Activated naive CD8-positive, alpha-beta T cell (primary cell): ENCODE measurements at regions not wholly inside any gene's neighbourhood (a gene's known extent, or its start where the extent isn't known, plus 50 kb on each side); places are given as distances from the start of the nearest gene placed in this dataset.
"Not testable (repeated sequence)": the region's sequence is repeated elsewhere in the genome, so short reads cannot be mapped to it uniquely, and the experiment has no call there.

ENCODE experiments used
- H3K27ac Mint-ChIP-seq: one replicate; pipeline ENCODE4 v1.8.0; 2021; ENCODE audit warnings: mixed read lengths
- H3K27me3 Mint-ChIP-seq: one replicate; pipeline ENCODE4 v1.8.0; 2021; ENCODE audit warnings: mixed read lengths
- H3K36me3 Mint-ChIP-seq: one replicate; pipeline ENCODE4 v1.8.0; 2021; ENCODE audit warnings: mixed read lengths
- H3K4me1 Mint-ChIP-seq: one replicate; pipeline ENCODE4 v1.8.0; 2021; ENCODE audit warnings: low read depth, mixed read lengths
- H3K4me3 Mint-ChIP-seq: one replicate; pipeline ENCODE4 v1.8.0; 2021; ENCODE audit warnings: mild to moderate bottlenecking, mixed read lengths
- H3K9me3 Mint-ChIP-seq: one replicate; pipeline ENCODE4 v1.8.0; 2021; ENCODE audit warnings: low read depth, mixed read lengths

DNA sequence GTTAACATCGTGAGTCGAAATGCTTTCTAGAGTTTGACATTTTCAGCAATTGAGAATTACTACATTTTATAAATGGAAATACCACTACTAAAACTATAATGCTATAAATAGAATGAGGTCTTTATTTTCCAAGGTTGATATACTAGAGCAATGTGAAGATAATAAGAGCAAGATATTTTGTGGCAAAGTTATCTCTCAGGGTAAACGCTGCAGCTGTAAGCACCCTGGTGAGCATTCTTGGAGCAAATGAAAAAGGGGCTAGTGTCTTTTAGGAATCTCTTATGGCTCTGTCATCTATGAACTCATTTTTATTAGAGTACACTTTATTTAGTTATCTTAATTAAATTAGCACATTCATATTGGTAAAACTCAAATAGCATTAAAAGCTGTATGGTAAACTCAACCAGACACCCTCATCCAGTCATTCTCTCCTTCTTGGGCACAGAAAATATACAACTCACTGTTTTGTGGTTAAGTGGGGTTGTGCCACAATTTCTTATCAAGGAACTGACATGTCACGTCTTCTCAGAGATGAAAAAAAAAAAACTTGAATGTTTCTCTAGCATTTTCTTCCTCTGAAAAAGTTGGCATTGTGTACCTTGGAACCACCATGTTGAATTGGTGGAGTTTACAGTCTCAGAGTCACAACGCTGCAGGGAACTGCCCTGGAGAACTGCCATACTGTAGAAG, 289.5 kb upstream of the PFKP start:
- no peak overlapping the region for H3K4me3 Mint-ChIP-seq
- peaks cover 9% of the 10 kb centered on the region for H3K27me3 Mint-ChIP-seq
- no peaks in the 10 kb centered on the region for H3K4me1 Mint-ChIP-seq
- no peaks in the 10 kb centered on the region for H3K36me3 Mint-ChIP-seq
- no peak overlapping the region for H3K27ac Mint-ChIP-seq
- peaks cover 5% of the 10 kb centered on the region for H3K9me3 Mint-ChIP-seq

DNA sequence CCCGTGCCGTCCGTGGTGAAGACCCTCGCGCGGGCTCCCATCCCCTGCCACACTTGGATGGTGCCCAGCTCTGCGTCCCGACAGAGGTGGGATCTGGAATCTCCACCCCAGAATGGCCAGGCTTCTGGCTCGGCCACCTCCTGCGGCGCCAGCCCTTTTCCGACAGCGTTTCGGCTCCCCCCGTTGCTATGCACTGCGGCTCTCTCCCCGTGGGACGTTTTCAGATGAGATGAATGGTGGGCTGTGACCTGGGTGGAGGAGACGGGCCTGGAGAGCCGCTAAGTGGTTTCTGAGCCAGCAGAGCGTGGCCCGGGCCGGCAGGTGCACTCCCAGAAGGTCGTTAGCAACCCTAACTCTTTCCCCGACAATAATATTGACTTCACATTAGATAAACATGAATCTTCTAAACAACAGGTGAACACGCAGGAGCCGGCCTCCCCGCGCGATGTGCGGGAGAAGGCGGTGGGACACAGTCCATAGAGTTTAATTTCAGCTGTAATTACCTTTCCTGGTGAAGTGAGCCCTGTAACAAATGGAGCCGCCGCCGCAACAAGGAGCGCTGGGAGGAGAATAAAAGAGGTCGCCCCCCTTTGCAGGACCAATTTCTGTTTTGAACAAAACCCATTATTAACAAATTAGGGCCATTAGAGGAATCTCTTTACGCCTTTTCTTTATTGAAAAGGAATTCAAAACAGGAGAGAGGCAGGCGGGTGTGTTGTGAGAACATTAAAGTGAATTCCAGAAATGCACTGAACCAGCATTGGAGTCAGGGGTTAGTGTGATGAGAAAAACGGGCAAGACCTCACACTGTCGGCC, 294.3 kb upstream of the PFKP start:
- H3K4me3 Mint-ChIP-seq: no peak overlapping the region
- no peaks in the 10 kb centered on the region for H3K9me3 Mint-ChIP-seq
- peaks cover 3% of the 10 kb centered on the region for H3K27me3 Mint-ChIP-seq
- H3K27ac Mint-ChIP-seq: no peak overlapping the region
- no peaks in the 10 kb centered on the region for H3K4me1 Mint-ChIP-seq
- no peaks in the 10 kb centered on the region for H3K36me3 Mint-ChIP-seq

DNA sequence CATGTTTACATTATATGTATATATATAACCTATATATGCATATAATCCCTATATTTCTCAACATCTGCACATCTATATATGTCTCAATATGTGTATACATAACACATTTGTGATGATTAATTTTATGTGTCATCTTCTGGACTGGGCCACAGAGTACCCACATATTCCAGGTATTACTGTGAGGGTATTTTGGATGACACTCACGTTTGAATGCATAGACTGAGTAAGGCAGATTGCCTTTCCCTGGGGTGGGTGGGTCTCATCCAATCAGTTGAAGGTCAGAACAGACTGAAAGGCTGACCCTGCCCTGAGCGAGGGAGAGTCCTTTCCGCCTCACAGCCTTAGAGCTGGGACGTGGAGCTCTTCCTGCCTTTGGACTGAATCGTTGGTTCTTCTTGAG, 295.2 kb upstream of the PFKP start:
- Mint-ChIP-seq H3K4me1 (no peaks in the 10 kb centered on the region), H3K27me3 (peaks cover 3% of the 10 kb centered on the region), H3K9me3 (no peaks in the 10 kb centered on the region), H3K36me3 (no peaks in the 10 kb centered on the region), H3K4me3 (no peak overlapping the region), H3K27ac (no peak overlapping the region)

DNA sequence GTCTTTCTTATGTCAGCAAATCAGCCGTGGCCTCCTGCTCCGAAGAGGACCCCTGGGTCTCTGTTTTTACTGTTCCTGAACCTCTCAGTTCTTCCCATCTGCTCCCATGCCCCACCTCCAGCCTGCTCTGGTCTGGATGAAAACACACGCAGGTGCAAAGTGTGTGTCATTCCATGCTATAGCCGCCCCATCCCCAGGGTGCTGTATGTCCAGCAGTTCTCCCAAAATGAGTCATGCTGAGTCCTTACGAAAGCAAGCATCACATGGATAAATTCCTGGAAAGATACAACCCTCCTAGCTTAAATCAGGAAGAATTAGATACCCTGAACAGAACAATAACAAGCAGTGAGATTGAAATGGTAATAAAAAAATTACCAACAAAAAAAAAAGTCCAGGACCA, 300.1 kb upstream of the PFKP start:
- not testable (repeated sequence) for H3K4me1 Mint-ChIP-seq, H3K9me3 Mint-ChIP-seq, H3K4me3 Mint-ChIP-seq, H3K36me3 Mint-ChIP-seq, H3K27me3 Mint-ChIP-seq, H3K27ac Mint-ChIP-seq

DNA sequence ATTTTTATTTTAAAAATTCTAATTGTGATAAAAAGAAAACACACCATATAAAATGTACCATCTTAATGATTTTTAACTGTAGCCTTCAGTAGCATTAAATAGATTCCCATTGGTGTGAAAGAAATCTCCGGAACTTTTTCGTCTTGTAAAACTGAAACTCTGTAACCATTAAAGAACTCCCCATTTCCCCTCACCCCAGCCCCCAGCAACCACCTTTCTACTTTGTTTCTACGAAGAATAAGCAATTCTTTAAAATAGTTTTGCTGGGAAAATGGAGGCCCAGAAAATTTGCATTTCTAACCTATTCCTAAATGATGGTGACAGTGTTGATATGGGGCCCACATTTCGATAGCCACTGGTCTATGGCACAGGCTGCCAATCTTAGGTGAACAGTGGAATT, 305.4 kb upstream of the PFKP start:
- H3K4me1 Mint-ChIP-seq: no peaks in the 10 kb centered on the region
- no peaks in the 10 kb centered on the region for H3K36me3 Mint-ChIP-seq
- H3K4me3 Mint-ChIP-seq: no peak overlapping the region
- H3K9me3 Mint-ChIP-seq: no peaks in the 10 kb centered on the region
- H3K27ac Mint-ChIP-seq: no peak overlapping the region
- peaks cover 17% of the 10 kb centered on the region for H3K27me3 Mint-ChIP-seq

DNA sequence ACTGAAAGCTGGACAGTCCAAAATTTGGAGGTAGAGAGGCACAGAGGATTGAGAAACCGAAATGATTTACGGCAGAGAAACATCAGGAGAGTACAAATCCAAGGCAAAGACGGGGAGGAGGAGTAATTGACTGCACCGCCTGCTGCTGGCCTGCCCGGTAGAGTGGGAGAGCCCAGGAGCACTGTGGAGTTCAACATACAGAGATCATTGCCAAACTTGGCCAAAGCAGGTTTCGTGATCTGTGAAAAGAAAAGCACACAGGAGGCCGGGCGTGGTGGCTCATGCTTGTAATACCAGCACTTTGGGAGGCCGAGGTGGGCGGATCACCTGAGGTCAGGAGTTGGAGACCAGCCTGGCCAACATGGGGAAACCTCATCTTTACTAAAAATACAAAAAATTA, 306.0 kb upstream of the PFKP start:
- H3K9me3 Mint-ChIP-seq: no peaks in the 10 kb centered on the region
- no peaks in the 10 kb centered on the region for H3K4me1 Mint-ChIP-seq
- H3K27me3 Mint-ChIP-seq: peaks cover 17% of the 10 kb centered on the region
- H3K36me3 Mint-ChIP-seq: no peaks in the 10 kb centered on the region
- H3K4me3 Mint-ChIP-seq: no peak overlapping the region
- H3K27ac Mint-ChIP-seq: no peak overlapping the region

DNA sequence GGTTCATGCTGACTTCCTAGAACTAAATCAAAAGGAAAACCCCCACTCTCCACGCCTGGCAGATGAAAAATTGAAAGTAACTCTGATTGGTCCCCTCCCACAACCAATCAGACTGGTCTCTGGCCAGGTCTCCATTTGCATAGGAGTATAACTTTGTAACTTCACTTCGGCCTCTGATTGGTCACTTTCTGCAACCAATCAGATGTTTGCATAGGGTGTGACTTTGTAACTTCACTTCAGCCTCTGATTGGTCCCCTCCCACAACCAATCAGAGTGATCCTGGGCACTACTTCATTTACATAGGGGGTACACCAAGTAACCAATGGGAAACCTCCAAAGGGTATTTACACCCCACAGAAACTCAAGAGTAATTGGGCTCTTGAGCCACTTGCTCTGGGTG, 306.6 kb upstream of the PFKP start:
- Mint-ChIP-seq H3K27me3 (peaks cover 17% of the 10 kb centered on the region), H3K36me3 (no peaks in the 10 kb centered on the region), H3K4me1 (no peaks in the 10 kb centered on the region), H3K9me3 (no peaks in the 10 kb centered on the region), H3K4me3 (no peak overlapping the region), H3K27ac (no peak overlapping the region)

DNA sequence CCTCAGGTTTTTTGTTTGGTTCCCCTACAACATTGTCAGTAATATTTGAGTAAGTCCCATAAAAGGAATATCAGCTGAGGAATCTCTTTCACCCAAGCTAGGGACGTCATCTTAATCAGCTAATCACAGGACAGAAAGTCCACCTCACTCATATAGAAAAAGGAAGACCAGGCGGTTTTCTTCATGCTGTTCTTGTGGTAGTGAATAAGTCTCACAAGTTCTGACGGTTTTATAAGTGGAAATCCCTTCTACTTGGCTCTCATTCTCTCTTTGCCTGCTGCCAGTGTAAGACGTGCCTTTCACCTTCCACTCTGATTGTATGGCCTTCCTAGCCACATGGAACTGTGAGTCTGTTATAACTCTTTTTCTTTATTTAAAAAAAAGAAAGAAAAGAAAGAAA, 308.1 kb upstream of the PFKP start:
- Mint-ChIP-seq H3K27me3 (peaks cover 17% of the 10 kb centered on the region), H3K9me3 (no peaks in the 10 kb centered on the region), H3K27ac (no peak overlapping the region), H3K36me3 (no peaks in the 10 kb centered on the region), H3K4me3 (no peak overlapping the region), H3K4me1 (no peaks in the 10 kb centered on the region)

DNA sequence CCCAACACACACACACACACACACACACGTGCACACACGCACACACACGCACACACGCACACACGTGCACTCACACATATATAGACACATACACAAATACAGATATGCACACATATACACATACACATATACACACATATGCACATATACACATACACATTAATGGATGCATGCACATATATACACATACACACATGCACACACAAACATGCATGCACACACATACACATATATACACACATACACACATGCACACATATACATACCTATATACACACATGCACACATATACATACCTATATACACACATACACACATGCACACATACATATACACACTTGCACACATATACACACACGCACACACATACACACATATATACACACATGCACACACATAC, 312.4 kb upstream of the PFKP start:
- peaks cover 10% of the 10 kb centered on the region for H3K27me3 Mint-ChIP-seq
- no peak overlapping the region for H3K27ac Mint-ChIP-seq
- no peak overlapping the region for H3K4me3 Mint-ChIP-seq
- H3K4me1 Mint-ChIP-seq: no peaks in the 10 kb centered on the region
- no peaks in the 10 kb centered on the region for H3K9me3 Mint-ChIP-seq
- no peaks in the 10 kb centered on the region for H3K36me3 Mint-ChIP-seq

DNA sequence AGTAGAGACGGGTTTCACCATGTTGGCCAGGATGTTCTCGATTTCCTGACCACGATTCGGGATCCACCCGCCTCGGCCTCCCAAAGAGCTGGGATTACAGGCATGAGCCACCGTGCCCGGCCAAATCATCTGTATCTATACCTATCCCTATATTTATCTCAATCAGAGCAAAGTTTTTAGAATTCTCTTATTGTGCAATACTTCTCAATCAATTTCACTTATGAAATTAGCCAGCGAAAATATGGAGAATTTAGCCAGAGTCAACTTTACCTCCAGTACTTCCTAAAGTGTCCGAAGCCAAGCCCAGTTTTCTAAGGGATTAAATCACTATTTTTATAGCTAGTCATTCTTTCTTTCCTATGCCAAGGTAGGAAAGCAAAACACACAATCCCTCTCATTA, 319.1 kb upstream of the PFKP start:
- Mint-ChIP-seq H3K27me3 (peaks cover 17% of the 10 kb centered on the region), H3K27ac (no peak overlapping the region), H3K36me3 (no peaks in the 10 kb centered on the region)

DNA sequence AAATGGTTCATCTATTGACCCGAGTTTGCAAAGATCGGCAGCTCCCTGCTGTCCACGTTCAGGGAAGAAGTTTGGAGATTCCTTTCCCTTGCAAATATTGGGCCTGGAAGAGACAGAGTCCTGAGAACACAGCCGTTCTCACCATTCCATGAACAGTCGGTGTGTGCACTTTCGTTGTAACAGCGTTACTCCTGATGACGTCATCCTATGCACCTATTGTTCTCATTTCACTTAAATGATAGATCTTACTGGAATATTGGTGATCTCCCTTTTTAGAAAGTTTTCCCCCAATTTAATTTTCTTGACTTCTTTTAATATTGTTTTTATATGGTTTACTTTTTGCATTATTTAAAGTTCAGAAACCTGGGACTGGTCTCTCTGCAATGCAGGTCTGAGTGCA, 320.7 kb upstream of the PFKP start:
- Mint-ChIP-seq H3K4me3 (no peak overlapping the region), H3K36me3 (no peaks in the 10 kb centered on the region), H3K27me3 (peaks cover 15% of the 10 kb centered on the region), H3K4me1 (no peaks in the 10 kb centered on the region), H3K27ac (no peak overlapping the region), H3K9me3 (no peaks in the 10 kb centered on the region)

More for the DNA sequence above, 319.1 kb upstream of the PFKP start:
- no peak overlapping the region for H3K4me3 Mint-ChIP-seq
- no peaks in the 10 kb centered on the region for H3K9me3 Mint-ChIP-seq
- no peaks in the 10 kb centered on the region for H3K4me1 Mint-ChIP-seq

DNA sequence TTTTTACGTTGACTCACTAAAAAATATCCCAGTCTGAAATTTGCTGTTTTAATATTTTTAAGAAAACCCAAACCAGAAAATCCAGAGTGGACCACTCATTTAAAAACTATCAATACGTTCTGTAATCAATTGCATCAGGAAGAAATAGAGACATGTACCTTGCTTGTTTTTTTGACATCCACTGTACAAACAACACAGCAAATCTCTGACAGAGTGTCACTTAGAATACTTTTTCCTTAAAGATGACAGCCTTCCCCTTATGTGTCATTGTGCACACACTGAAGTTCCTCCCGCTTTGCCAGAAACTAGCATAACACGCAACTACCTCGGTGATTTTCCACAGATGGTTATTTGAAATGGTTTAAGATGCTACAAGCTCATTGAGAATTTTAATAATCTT, 321.7 kb upstream of the PFKP start:
- Mint-ChIP-seq H3K36me3 (no peaks in the 10 kb centered on the region), H3K4me3 (no peak overlapping the region), H3K9me3 (no peaks in the 10 kb centered on the region), H3K4me1 (no peaks in the 10 kb centered on the region), H3K27ac (no peak overlapping the region), H3K27me3 (peaks cover 12% of the 10 kb centered on the region)

DNA sequence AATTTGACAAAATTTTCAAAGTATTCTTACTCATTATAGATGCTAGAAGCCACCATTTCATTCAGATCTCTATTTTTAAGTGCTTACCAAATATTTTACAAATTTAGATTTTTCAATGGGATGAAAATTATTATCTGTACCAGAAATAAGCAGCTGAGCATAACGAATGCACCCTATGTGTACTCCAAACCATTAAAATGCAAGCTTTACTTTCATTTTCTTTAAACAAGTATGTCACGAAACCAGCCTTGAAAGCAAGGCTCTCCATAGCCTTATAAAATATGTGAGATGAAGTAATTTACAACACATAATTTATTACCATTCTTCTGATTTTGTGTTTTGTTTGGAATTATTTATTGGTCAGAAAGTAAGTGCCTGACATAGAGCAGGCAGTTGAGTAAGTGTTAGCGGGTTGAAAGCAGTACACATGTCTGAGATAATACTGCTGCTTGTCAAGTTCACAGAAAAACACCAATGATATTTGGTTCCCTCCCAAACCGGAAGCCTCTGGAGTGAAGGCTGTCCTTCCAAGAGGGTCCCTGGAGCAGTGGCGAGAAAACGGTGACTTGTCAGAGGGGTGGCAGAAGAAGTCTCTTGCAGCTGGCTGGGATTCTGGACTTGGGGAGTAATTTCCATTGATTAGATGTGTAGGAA, 322.7 kb upstream of the PFKP start:
- no peak overlapping the region for H3K4me3 Mint-ChIP-seq
- no peaks in the 10 kb centered on the region for H3K9me3 Mint-ChIP-seq
- peaks cover 15% of the 10 kb centered on the region for H3K27me3 Mint-ChIP-seq
- no peaks in the 10 kb centered on the region for H3K36me3 Mint-ChIP-seq
- no peak overlapping the region for H3K27ac Mint-ChIP-seq
- no peaks in the 10 kb centered on the region for H3K4me1 Mint-ChIP-seq

DNA sequence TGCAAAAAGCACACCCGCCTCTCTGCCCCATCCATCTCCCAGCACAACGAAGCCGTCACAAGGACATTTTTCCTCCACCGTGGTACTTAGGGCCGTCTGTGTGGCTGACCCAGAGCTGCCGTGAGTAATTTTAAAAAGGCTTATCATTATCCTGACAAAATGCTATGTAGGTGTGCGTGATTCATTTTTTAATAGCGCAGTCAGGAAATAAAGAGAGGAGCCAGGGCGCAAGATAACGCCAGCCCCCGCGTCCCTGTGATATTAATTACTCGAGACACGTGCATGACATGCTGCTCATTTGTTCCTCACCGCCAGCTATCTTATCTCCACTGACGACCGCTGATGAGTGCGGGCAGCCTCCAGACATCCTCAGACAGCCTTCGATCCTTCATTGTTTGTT, 332.7 kb upstream of the PFKP start:
- H3K4me1 Mint-ChIP-seq: no peaks in the 10 kb centered on the region
- H3K9me3 Mint-ChIP-seq: peaks cover 6% of the 10 kb centered on the region
- H3K27ac Mint-ChIP-seq: no peak overlapping the region
- no peaks in the 10 kb centered on the region for H3K36me3 Mint-ChIP-seq
- H3K4me3 Mint-ChIP-seq: no peak overlapping the region
- peaks cover 4% of the 10 kb centered on the region for H3K27me3 Mint-ChIP-seq

DNA sequence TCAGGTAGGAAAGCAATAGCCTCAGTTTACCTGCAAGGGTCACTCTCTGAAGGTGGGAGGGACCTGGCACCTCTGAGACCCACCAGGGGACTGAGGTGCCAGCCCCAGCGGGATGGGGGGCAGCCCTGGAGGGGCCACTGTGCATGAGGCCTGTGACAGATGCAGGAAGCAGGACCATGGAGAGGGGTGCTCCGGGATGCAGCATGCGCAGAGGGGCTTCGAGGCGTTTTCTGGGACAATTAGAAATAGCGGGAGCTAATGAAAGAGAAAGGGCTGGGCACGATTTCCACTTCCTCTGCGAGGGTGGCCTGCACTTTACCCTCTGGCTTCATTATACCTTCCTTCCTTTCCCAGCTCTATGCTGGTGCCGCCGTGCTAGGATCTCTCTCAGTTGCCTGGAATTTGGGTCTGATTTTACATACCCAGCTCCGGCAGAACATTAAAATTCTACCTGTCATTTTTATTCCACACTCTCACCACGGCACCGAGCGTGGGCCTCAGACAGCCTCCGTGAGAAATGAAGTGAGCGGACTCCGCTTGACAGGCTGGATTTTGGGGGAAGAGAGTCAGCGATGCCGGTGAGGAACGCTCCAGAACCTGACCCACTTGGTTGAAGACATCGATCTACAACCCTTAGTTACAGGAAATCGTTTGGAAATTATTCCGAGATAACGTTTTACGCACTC, 333.9 kb upstream of the PFKP start:
- H3K4me1 Mint-ChIP-seq: no peaks in the 10 kb centered on the region
- no peak overlapping the region for H3K27ac Mint-ChIP-seq
- peaks cover 4% of the 10 kb centered on the region for H3K27me3 Mint-ChIP-seq
- H3K36me3 Mint-ChIP-seq: no peaks in the 10 kb centered on the region
- H3K4me3 Mint-ChIP-seq: no peak overlapping the region
- H3K9me3 Mint-ChIP-seq: peaks cover 6% of the 10 kb centered on the region
